ENCODE measurements at regions not wholly inside any gene's neighbourhood (a gene's known extent, or its start where the extent isn't known, plus 50 kb on each side); places are given as distances from the start of the nearest gene placed in this dataset.

GRCh38 chr18:22626771-22627170 is 209.1 kb upstream of the CTAGE1 start:
- no peak for TF ChIP-seq POLR2AphosphoS5 (IDR thresholded peaks at IDR 0.05; ENCODE audit: low read depth, low read length)
- no peak for TF ChIP-seq POLR2A (IDR thresholded peaks at IDR 0.05; ENCODE audit: low read depth, low read length)
- TF ChIP-seq TAF1 (IDR thresholded peaks at IDR 0.05; ENCODE audit: low read depth, low read length): no peak
- no peak for TF ChIP-seq SPI1 (IDR thresholded peaks at IDR 0.05; ENCODE audit: low read depth, low read length)
- TF ChIP-seq POU2F2 (IDR thresholded peaks at IDR 0.05; ENCODE audit: low read depth, low read length): no peak
